ENCODE measurements at regions not wholly inside any gene's neighbourhood (a gene's known extent, or its start where the extent isn't known, plus 50 kb on each side); places are given as distances from the start of the nearest gene placed in this dataset.

DNA sequence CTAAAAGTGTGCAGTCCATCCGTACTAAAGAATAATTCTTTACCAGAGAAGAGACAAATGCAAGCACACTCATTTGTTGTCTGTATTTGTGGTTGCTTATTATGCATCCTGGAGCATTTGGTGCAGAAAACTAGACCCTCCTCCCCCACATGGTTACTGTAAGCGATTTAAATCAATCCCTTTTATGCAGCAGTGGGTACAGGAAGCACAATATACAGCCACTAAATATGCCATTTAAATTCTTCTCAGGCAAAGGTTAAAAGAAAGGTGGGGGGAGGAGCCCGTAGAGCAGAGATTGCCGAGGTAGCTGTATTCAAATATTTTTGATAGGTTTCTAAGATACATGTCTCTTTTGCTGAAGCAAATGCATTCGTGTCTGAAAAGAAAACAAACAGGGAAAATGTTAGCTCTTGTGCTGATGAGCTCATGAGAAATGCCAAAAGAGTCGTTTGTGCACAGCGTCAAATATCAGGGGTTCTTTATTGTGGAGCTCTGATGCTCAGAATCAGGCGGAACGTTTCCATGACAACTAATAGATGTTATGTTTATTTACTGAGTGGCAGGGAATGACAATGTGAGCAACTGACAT lies 131.3 kb upstream of the NPVF start:
- intact Hi-C loops (cut with DNase I): no loop called here
- no peaks in the 10 kb centered on the region for H3K27me3 ChIP-seq
- H3K27ac ChIP-seq (replicated peaks in 1 of 4): no peak overlapping the region
- H3K4me1 ChIP-seq: peaks cover 0 to 10% (median 8%) of the 10 kb centered on the region in 4 donors
- no peaks in the 10 kb centered on the region for H3K9me3 ChIP-seq
- DNase-seq (ENCODE audit: extremely low spot score): no peak
- 38% methylated on average over 9 of the region's 9 CpGs for WGBS
- no peak overlapping the region for H3K4me3 ChIP-seq
- no peaks in the 10 kb centered on the region for H3K36me3 ChIP-seq
- TF ChIP-seq, protein P1, sequence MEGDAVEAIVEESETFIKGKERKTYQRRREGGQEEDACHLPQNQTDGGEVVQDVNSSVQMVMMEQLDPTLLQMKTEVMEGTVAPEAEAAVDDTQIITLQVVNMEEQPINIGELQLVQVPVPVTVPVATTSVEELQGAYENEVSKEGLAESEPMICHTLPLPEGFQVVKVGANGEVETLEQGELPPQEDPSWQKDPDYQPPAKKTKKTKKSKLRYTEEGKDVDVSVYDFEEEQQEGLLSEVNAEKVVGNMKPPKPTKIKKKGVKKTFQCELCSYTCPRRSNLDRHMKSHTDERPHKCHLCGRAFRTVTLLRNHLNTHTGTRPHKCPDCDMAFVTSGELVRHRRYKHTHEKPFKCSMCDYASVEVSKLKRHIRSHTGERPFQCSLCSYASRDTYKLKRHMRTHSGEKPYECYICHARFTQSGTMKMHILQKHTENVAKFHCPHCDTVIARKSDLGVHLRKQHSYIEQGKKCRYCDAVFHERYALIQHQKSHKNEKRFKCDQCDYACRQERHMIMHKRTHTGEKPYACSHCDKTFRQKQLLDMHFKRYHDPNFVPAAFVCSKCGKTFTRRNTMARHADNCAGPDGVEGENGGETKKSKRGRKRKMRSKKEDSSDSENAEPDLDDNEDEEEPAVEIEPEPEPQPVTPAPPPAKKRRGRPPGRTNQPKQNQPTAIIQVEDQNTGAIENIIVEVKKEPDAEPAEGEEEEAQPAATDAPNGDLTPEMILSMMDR (IDR thresholded peaks at IDR 0.05): no peak
- no peak for TF ChIP-seq EP300 (IDR thresholded peaks at IDR 0.05)
- TF ChIP-seq POLR2AphosphoS5 (IDR thresholded peaks at IDR 0.05): no peak
- TF ChIP-seq POLR2A (IDR thresholded peaks at IDR 0.05; ENCODE audit: low read depth): no peak

- 66% methylated on average over 2 of the region's 2 CpGs for WGBS
- H3K4me1 ChIP-seq: peaks cover 0 to 10% (median 8%) of the 10 kb centered on the region in 4 donors
- intact Hi-C loops (cut with DNase I): no loop called here
- H3K9me3 ChIP-seq: no peaks in the 10 kb centered on the region
- no peak for TF ChIP-seq EP300 (IDR thresholded peaks at IDR 0.05)
- no peak for TF ChIP-seq POLR2AphosphoS5 (IDR thresholded peaks at IDR 0.05)
- TF ChIP-seq POLR2A (IDR thresholded peaks at IDR 0.05; ENCODE audit: low read depth): no peak
- TF ChIP-seq, protein P1 (IDR thresholded peaks at IDR 0.05): no peak
- DNase-seq (ENCODE audit: extremely low spot score): no peak
- no peaks in the 10 kb centered on the region for H3K27me3 ChIP-seq
- H3K4me3 ChIP-seq: no peak overlapping the region
- H3K27ac ChIP-seq (replicated peaks in 1 of 4): no peak overlapping the region
- H3K36me3 ChIP-seq: no peaks in the 10 kb centered on the region
Measured at GRCh38 chr7:25360451-25360850, 132.2 kb upstream of the NPVF start.

DNA sequence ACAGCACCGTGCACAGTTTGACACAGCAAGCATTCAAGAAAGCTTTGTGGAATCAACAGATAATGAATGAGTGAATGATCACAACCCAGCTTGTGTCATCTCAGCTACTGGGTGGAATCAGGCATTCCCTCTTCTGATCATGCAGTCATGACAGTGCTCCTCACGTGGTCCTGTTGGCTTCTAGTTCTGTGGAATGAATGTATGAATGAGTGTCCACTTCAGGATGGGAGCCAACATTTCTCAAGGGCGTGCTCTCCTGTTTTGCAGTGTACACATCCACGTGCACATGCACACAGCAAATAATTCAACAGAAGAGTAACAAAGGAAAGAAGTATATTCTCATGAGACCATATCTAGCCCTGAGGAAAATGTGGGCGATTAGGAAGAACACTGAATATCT lies 133.1 kb upstream of the NPVF start:
- TF ChIP-seq POLR2A (IDR thresholded peaks at IDR 0.05; ENCODE audit: low read depth) (no peak), EP300 (IDR thresholded peaks at IDR 0.05) (no peak)
- H3K9me3 ChIP-seq: no peaks in the 10 kb centered on the region
- no peaks in the 10 kb centered on the region for H3K36me3 ChIP-seq
- WGBS: 87% methylated on average over 5 of the region's 5 CpGs
- H3K27me3 ChIP-seq: no peaks in the 10 kb centered on the region
- intact Hi-C loops (cut with DNase I): no loop called here
- H3K27ac ChIP-seq (replicated peaks in 1 of 4): no peak overlapping the region
- H3K4me1 ChIP-seq: peaks cover 0 to 10% (median 8%) of the 10 kb centered on the region in 4 donors
- no peak overlapping the region for H3K4me3 ChIP-seq
- no peak for DNase-seq (ENCODE audit: extremely low spot score)

- intact Hi-C loops (cut with DNase I): no loop called here
- no peak overlapping the region for H3K4me3 ChIP-seq
- no peaks in the 10 kb centered on the region for H3K36me3 ChIP-seq
- 44% methylated on average over 1 of the region's 1 CpG for WGBS
- H3K27ac ChIP-seq (replicated peaks in 1 of 4): no peak overlapping the region
- DNase-seq (ENCODE audit: extremely low spot score): no peak
- no peak for TF ChIP-seq POLR2A (IDR thresholded peaks at IDR 0.05; ENCODE audit: low read depth)
- no peak for TF ChIP-seq EP300 (IDR thresholded peaks at IDR 0.05)
- TF ChIP-seq, protein P1 (IDR thresholded peaks at IDR 0.05): no peak
- no peak for TF ChIP-seq POLR2AphosphoS5 (IDR thresholded peaks at IDR 0.05)
- H3K4me1 ChIP-seq: peaks cover 0 to 10% (median 8%) of the 10 kb centered on the region in 4 donors
- no peaks in the 10 kb centered on the region for H3K9me3 ChIP-seq
- H3K27me3 ChIP-seq: no peaks in the 10 kb centered on the region
Measured at GRCh38 chr7:25361863-25362262, 133.6 kb upstream of the NPVF start.

- no peak overlapping the region for H3K27ac ChIP-seq (replicated peaks in 1 of 4)
Measured at GRCh38 chr7:25368599-25369201, 140.4 kb upstream of the NPVF start.

More at GRCh38 chr7:25368599-25369201, 140.4 kb upstream of the NPVF start:
- 91% methylated on average over 5 of the region's 5 CpGs for WGBS
- peaks cover 0 to 10% (median 9%) of the 10 kb centered on the region in 4 donors for H3K4me1 ChIP-seq
- H3K36me3 ChIP-seq: no peaks in the 10 kb centered on the region
- H3K27me3 ChIP-seq: no peaks in the 10 kb centered on the region
- peaks cover 3 to 11% (median 11%) of the 10 kb centered on the region in 4 donors for H3K9me3 ChIP-seq
- intact Hi-C loops (cut with DNase I): no loop called here
- no peak overlapping the region for H3K4me3 ChIP-seq
- DNase-seq (ENCODE audit: extremely low spot score): peak; percentile 62
- TF ChIP-seq, protein P1 (IDR thresholded peaks at IDR 0.05): no peak
- no peak for TF ChIP-seq POLR2AphosphoS5 (IDR thresholded peaks at IDR 0.05)
- no peak for TF ChIP-seq POLR2A (IDR thresholded peaks at IDR 0.05; ENCODE audit: low read depth)
- no peak for TF ChIP-seq EP300 (IDR thresholded peaks at IDR 0.05)
